ENCODE measurements at regions not wholly inside any gene's neighbourhood (a gene's known extent, or its start where the extent isn't known, plus 50 kb on each side); places are given as distances from the start of the nearest gene placed in this dataset.

DNA sequence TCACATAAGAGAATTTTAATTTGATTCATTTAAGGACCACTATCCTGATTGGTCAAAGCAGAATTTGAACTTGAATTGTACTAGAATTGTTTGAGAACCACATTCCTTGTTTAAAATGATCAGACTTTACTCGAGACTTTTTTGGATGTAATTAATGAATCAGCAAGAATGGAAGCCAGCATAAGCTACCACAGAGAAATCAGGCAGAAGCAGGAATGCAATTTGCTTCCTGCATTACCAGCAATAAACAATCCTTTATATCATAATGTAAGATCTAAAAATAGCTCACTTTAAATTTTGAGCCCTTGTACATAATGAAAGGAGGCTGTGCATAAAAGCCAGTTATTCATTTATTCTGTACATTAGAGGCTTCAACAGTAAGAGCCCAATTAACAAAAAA is 119.8 kb upstream of the BACE2 start:
- no peak for DNase-seq

DNA sequence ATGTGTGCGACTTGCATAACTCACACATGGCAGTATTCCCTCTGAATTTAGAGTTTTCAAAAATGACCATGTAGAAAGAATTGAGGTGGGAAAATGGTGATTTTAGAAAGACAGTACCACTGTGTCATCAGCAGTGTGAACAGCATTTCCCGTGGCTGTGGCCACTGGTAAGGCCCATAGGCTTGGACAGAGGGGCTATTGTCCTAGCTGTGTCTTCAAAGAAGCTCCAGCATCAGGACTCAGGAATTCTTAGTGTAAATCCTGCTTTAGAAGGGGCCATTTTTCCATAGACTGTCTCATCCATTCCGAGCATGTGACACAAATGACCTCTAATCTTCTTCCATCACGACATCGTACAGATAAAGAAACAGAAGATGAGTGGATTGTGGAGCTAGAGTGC is 119.3 kb upstream of the BACE2 start:
- DNase-seq, result no peak

- DNase-seq, result no peak
Measured at GRCh38 chr21:41052820-41053555, 115.0 kb upstream of the BACE2 start.

DNA sequence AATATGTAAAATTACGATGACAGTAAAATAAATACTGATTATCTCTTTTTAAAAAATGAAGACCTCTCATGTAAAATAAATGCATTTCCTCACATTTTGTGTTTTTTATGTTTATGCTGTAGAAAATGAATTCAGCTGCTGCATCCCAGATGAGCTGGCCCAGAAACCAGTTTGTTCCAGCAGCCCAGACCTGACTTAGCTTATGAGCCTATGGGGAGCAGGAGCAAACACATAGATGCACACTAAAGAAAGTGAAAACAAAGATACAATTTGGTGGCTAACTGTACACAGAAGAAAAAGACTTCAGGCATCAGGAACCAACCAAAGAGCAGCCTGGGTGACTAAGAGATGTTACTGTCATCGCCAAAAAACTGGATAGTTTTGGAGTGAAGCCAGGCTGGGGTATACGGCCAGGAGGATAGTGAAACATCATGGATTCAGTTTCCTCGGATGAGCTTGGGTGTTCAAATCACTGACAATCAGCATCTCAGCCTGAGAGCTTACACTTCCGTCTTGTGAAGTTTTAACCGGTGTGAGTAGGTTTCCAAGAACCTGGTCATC is 113.9 kb upstream of the BACE2 start:
- no peak for DNase-seq

DNA sequence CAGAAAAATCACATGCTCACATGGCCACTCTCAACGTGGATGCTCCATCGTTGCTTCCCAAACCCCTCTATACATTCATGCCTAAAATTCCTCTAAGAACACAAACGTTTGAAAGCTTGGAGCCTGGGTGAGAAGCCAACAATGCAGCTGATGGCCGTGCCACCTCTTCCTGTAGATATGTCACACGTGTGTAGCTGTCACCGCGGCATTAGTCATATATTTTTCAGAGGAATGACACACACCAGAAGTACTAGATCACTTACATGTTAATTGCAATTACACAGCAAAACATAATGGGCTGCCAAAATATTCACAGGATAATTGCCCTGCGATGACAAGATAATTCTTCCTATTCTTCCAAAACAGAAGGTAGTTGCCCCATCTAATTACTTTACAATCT is 112.7 kb upstream of the BACE2 start:
- DNase-seq, result no peak

DNA sequence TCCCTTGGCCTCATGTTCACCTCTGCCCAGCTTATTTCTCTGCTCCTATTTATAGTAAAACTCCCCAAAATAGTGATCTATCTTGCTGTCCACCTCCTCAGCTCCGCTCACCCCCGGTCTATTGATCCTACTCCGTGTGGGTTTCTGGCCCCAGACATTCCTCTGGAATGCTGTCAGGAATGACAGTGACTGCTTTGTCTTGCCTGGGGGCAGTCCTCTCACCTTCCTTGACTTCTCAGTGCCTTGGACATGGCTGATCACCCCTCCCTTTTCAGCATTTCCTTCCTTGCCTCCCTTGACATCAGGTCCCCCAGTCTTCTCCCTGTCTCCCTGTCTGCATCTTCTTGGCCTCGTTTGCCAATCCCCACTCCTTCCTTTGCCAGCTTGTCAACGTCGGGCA is 108.1 kb upstream of the BACE2 start:
- DNase-seq, result no peak

GRCh38 chr21:41061701-41062100 is 106.3 kb upstream of the BACE2 start:
- no peak for DNase-seq

GRCh38 chr21:41064334-41064791 is 103.6 kb upstream of the BACE2 start:
- no peak for DNase-seq

- no peak for DNase-seq
Measured at GRCh38 chr21:41064951-41065350, 103.0 kb upstream of the BACE2 start.

DNA sequence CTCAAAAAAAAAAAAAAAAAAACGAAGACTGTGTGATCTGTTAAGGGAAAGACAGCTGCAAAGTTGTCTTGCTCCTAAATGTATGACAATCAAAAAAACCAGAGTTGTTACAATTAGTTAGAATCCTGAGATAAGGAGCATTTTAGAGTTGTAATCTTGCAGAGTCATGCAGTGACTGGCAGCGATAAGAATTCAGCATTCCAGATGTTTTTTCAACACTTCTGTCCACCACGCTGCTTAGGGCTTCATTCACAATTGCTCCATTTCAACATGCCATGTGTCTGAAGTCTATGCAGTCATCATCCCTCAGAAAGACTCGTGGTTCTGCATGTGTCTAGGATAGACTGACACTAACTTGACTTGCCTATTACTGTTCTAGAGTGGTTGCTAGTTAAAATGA is 102.4 kb upstream of the BACE2 start:
- DNase-seq, result no peak

DNA sequence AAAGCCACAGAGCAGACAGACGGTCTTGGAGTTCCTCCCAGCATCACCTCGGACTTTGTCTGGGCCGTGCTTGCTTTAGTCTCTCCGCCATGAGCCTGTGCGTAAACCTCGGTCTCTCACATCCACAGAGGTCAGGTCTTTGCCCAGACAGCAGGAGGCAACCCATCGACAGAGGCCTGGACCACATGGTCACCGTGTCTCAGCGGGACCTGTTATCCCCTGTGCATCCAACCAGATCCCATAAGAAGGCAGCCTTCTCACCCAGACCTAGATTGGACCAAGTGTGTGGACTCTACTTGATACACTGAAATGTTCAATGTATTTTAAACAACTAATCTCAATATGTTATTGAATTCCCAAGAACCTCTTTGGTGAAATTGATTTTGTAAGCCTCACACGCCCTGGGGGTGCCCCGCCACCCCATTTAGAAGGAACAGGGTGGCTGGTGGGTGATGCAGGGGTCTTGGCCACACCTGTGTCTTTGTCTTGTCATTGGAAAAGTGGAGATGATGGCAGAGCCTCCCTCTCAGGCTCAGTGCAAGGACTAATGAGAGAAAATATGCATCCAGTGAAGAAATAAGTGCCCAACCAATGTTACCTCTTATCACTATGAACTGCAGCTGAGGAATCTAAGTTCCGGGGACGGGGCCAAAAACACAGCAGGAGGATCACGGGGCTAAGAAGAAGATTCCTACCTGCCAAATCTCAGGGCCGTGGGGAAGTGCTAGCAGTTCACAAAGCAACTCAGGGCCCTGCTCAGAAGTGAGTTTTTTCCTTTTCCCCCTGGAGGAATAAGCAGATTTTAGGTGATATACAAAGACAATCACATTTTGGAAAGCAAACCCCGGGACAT is 101.6 kb upstream of the BACE2 start:
- no peak for DNase-seq

DNA sequence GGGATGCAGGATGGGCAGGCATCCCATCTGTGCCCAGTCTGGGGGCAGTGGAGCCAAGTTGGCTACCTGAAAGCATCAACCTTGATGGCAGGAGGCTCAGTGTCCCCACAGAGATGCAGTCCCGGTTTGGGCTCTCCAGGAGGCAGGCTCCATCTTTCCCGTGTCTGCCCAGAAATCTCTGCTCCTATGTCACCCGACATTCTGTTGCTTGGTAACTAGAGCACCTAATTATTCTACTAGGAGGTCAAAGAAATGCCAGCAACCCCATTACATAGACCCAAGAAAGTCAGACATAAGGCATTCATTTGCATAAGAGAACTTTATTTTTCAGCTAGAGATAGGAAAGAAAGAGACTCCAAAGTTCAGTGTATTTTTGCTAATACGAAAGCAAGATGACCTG is 100.3 kb upstream of the BACE2 start:
- no peak for DNase-seq

- DNase-seq, result peak in 7 of 14 donors; percentile 23 to 58 (median 45)
Measured at GRCh38 chr21:41068496-41068895, 99.5 kb upstream of the BACE2 start.

DNA sequence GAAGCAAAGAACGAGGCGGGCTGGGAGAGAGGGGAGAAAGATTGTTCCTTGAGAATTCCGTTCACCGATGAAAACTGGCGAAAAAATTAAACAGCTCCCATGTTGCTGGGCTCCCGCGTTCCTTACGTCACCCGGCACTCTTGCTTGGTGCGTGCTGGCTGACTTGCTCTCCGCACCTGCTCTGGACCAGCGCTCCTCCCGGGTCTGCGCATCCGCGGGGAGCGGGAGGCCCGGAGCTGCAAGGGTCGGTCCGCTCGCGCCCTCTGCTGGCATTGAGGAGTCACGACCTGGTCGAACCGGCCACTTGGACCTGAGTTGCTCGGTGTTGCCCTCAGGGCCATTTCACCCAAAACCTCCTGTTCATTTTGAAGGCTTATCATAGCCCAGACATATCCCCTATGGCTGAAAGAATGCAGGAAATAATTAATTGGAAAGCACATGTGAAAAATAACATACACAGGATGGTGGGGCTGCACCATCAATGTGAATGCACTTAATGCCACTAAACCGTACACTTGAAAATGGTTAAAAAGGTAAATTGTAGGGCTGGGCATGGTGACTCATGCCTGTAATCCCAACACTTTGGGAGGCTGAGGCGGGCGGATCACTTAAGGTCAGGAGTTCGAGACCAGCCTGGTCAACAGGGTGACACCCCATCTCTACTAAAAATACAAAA is 98.9 kb upstream of the BACE2 start:
- DNase-seq, result peak in 13 of 14 donors; percentile 18 to 90 (median 72)

DNA sequence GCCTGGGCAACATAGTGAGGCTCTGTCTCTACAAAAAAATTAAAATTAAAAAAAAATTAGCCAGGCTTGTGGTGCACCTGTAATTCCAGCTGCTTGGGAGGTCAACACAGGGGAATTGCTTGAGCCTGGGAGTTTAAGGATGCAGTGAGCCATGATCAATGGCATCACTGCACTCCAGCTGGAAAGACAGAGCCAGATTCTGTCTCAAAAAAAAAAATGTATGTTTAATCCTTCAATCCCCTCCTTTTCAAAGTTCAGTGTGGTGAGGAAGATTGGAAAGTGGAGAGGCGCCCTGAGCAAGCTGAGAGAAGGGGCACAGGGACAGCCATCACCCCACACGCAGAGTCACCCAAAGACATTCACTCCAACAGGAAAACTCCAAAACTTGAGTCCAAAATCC is 97.7 kb upstream of the BACE2 start:
- DNase-seq, result no peak

GRCh38 chr21:41071258-41072171 is 96.4 kb upstream of the BACE2 start:
- DNase-seq, result no peak

GRCh38 chr21:41073558-41073957 is 94.4 kb upstream of the BACE2 start:
- no peak for DNase-seq

DNA sequence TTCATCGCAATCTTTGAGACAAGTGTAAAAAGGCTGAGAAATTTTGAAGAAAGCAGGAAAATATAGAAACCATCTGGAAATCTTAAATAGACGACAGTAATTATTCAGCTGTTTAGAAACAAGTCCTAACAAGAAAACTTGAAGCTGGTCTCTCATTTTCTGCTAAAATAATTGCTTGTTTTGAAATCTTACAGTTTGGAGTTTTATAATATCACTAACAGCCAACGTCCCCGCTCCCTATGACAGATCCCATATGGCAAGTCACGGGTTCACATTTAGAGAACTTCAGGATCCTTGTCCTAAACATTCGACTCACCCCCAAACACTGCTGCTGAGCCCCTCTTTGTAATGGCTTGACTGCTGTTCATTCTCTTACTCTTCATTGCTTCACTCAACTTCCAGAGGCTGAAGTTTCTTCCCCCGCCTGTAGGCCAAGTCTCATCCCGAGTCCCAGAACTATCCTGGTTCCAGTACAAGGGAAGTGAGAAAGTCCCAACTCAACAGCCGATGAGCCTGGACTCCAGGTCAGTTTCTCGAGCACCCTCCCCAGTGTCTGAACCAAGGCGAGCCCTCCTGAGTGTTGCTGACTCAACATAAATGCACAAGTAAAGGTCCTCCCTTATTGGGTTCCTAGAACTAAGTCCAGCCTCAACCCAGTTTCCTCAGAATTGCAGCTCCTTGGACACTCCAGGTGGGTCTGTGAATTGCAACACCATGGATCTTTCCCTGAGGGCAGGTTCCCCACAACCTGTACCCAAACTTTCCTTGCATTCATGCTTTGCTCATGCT is 93.4 kb upstream of the BACE2 start:
- no peak for DNase-seq

- no peak for DNase-seq
Measured at GRCh38 chr21:41075656-41076055, 92.3 kb upstream of the BACE2 start.

GRCh38 chr21:41076064-41076463 is 91.9 kb upstream of the BACE2 start:
- no peak for DNase-seq

GRCh38 chr21:41079159-41079558 is 88.8 kb upstream of the BACE2 start:
- no peak for DNase-seq
